ENCODE measurements at regions not wholly inside any gene's neighbourhood (a gene's known extent, or its start where the extent isn't known, plus 50 kb on each side); places are given as distances from the start of the nearest gene placed in this dataset.
"Not testable (repeated sequence)": the region's sequence is repeated elsewhere in the genome, so short reads cannot be mapped to it uniquely, and the experiment has no call there.

DNA sequence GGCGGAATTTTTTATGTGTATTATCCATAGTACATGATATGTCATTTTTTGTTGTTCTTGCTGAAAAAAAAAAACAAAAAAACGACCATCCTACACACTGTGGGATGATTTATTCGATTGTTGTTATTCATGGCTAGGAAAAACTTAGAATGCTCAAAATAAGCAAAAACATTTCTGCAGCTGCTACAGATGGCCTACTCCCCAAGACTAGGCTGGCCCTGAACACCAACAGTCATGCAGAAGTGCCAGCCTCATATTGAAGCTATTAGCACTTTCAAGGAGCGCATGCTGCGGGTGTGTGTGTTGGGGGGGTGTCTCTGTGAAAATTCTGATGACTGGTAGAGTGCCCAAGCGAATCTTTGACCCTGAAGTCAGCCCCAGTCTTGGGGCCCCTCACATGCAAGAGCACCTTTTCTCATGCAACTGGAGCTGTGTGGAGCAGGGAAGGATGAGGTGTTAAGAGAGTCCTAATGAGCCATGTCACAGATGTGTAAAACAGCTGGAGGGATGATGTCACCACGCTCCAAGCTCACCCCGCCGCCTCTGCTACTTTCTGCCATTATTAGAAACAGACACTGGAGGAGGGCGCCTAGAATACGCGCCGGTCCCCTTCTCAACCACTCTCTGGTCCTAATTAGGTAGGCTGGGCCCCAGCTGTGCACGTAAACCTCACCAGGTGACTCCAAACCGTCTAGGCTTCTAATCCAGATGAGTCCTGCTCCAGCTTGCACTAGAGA is 61.0 kb upstream of the SMIM23 start:
- Histone ChIP-seq H3K36me3 (ENCODE audit: control insufficient read depth in 4 of 4, insufficient read depth in 4 of 4, low read length in 3 of 4) (no peaks in the 10 kb centered on the region), H3K9me3 (ENCODE audit: control extremely low read depth in 1 of 5, control insufficient read depth in 4 of 5, insufficient read depth in 2 of 5, low read depth in 1 of 5, low read length in 4 of 5) (peaks cover 3 to 14% (median 6%) of the 10 kb centered on the region in 5 experiments), H3K27me3 (replicated peaks in 2 of 5; ENCODE audit: control insufficient read depth in 4 of 5, insufficient read depth in 5 of 5, low read length in 4 of 5) (no peaks in the 10 kb centered on the region), H3K27ac (ENCODE audit: insufficient read depth in 1 of 2, low read depth in 1 of 2, low read length in 2 of 2, poor library complexity in 1 of 2, severe bottlenecking in 2 of 2) (no peak overlapping the region), H3K4me3 (ENCODE audit: control insufficient read depth in 1 of 7, extremely low read depth in 1 of 7, insufficient read depth in 4 of 7, low read depth in 2 of 7, low read length in 6 of 7) (no peak overlapping the region), H3K4me1 (ENCODE audit: control extremely low read depth in 1 of 4, control insufficient read depth in 4 of 4, insufficient read depth in 4 of 4, low read length in 3 of 4) (peaks cover 5 to 24% (median 13%) of the 10 kb centered on the region in 4 experiments)
- ChIA-PET POLR2A (no interaction called here), CTCF (interaction anchor here (1.2 kb wide), 1 partner anchor 241 kb away, joined by 3 read pairs; no protein-coding TSS in a partner anchor)
- WGBS (ENCODE audit: insufficient coverage) = 95% methylated on average over 12 of the region's 15 CpGs
- DNase-seq = no peak

DNA sequence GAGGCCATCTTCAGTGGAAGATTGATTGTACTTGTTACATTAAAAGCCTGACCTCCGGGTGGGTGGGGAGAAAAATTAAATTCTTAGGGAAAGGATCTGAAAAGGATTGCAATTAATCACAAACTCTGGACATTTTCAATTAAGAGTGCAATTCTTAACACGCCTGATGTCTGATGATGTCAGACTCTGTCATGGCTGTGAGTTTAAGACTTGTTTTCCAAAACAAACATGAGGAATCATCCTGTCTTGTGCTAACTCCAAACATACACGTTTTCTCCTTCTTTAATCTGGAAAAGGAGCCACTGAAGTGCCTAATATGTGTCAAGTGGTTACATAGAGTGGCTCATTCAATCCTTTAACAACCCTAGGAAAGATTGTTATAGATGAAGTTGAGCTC is 60.4 kb upstream of the SMIM23 start:
- CTCF ChIA-PET = interaction anchor here (1.2 kb wide), 1 partner anchor 242 kb away, joined by 3 read pairs; no protein-coding TSS in a partner anchor
- H3K27me3 ChIP-seq (replicated peaks in 2 of 5; ENCODE audit: control insufficient read depth in 4 of 5, insufficient read depth in 5 of 5, low read length in 4 of 5) = no peaks in the 10 kb centered on the region
- H3K4me1 ChIP-seq (ENCODE audit: control extremely low read depth in 1 of 4, control insufficient read depth in 4 of 4, insufficient read depth in 4 of 4, low read length in 3 of 4) = peaks cover 5 to 21% (median 13%) of the 10 kb centered on the region in 4 experiments
- no peaks in the 10 kb centered on the region for H3K36me3 ChIP-seq (ENCODE audit: control insufficient read depth in 4 of 4, insufficient read depth in 4 of 4, low read length in 3 of 4)
- H3K9me3 ChIP-seq (ENCODE audit: control extremely low read depth in 1 of 5, control insufficient read depth in 4 of 5, insufficient read depth in 2 of 5, low read depth in 1 of 5, low read length in 4 of 5) = peaks cover 3 to 18% (median 6%) of the 10 kb centered on the region in 5 experiments
- POLR2A ChIA-PET = no interaction called here
- DNase-seq = no peak
- no peak overlapping the region for H3K4me3 ChIP-seq (ENCODE audit: control insufficient read depth in 1 of 7, extremely low read depth in 1 of 7, insufficient read depth in 4 of 7, low read depth in 2 of 7, low read length in 6 of 7)
- 90% methylated on average over 2 of the region's 3 CpGs for WGBS (ENCODE audit: insufficient coverage)
- H3K27ac ChIP-seq (ENCODE audit: insufficient read depth in 1 of 2, low read depth in 1 of 2, low read length in 2 of 2, poor library complexity in 1 of 2, severe bottlenecking in 2 of 2) = no peak overlapping the region

GRCh38 chr5:171726819-171727218 is 58.8 kb upstream of the SMIM23 start:
- H3K27me3 ChIP-seq (replicated peaks in 2 of 5; ENCODE audit: control insufficient read depth in 4 of 5, insufficient read depth in 5 of 5, low read length in 4 of 5); H3K36me3 ChIP-seq (ENCODE audit: control insufficient read depth in 4 of 4, insufficient read depth in 4 of 4, low read length in 3 of 4); H3K4me1 ChIP-seq (ENCODE audit: control extremely low read depth in 1 of 4, control insufficient read depth in 4 of 4, insufficient read depth in 4 of 4, low read length in 3 of 4); H3K27ac ChIP-seq (ENCODE audit: insufficient read depth in 1 of 2, low read depth in 1 of 2, low read length in 2 of 2, poor library complexity in 1 of 2, severe bottlenecking in 2 of 2); H3K4me3 ChIP-seq (ENCODE audit: control insufficient read depth in 1 of 7, extremely low read depth in 1 of 7, insufficient read depth in 4 of 7, low read depth in 2 of 7, low read length in 6 of 7); DNase-seq; POLR2A ChIA-PET: not testable (repeated sequence)
- CTCF ChIA-PET = interaction anchor here (0.7 kb wide), 1 partner anchor 137 kb away, joined by 3 read pairs; no protein-coding TSS in a partner anchor
- no CpG with 5 or more reads among the region's 2 CpGs for WGBS (ENCODE audit: insufficient coverage)
- H3K9me3 ChIP-seq (ENCODE audit: control extremely low read depth in 1 of 5, control insufficient read depth in 4 of 5, insufficient read depth in 2 of 5, low read depth in 1 of 5, low read length in 4 of 5) = peaks cover 3 to 28% (median 6%) of the 10 kb centered on the region in 5 experiments

- Histone ChIP-seq H3K36me3 (ENCODE audit: control insufficient read depth in 4 of 4, insufficient read depth in 4 of 4, low read length in 3 of 4) (no peaks in the 10 kb centered on the region), H3K27ac (ENCODE audit: insufficient read depth in 1 of 2, low read depth in 1 of 2, low read length in 2 of 2, poor library complexity in 1 of 2, severe bottlenecking in 2 of 2) (no peak overlapping the region), H3K27me3 (replicated peaks in 2 of 5; ENCODE audit: control insufficient read depth in 4 of 5, insufficient read depth in 5 of 5, low read length in 4 of 5) (no peaks in the 10 kb centered on the region), H3K4me3 (ENCODE audit: control insufficient read depth in 1 of 7, extremely low read depth in 1 of 7, insufficient read depth in 4 of 7, low read depth in 2 of 7, low read length in 6 of 7) (no peak overlapping the region), H3K9me3 (ENCODE audit: control extremely low read depth in 1 of 5, control insufficient read depth in 4 of 5, insufficient read depth in 2 of 5, low read depth in 1 of 5, low read length in 4 of 5) (peaks cover 3 to 28% (median 6%) of the 10 kb centered on the region in 5 experiments), H3K4me1 (ENCODE audit: control extremely low read depth in 1 of 4, control insufficient read depth in 4 of 4, insufficient read depth in 4 of 4, low read length in 3 of 4) (no peaks in the 10 kb centered on the region)
- POLR2A ChIA-PET = no interaction called here
- peak in 2 of 3 donors; percentile 18 to 46 for DNase-seq
- CTCF ChIA-PET = no interaction called here
- WGBS (ENCODE audit: insufficient coverage) = no CpG with 5 or more reads among the region's 1 CpG
Observed at GRCh38 chr5:171728686-171729085, 56.9 kb upstream of the SMIM23 start.
